Loucy (cell line): ENCODE measurements at regions not wholly inside any gene's neighbourhood (a gene's known extent, or its start where the extent isn't known, plus 50 kb on each side); places are given as distances from the start of the nearest gene placed in this dataset.

Source experiments
- H2AFZ ChIP-seq: fragments of 200-600 bp; sonication (generic); 2 replicates; pipeline ENCODE4 v1.6.0; 2016; ENCODE audit warnings: antibody characterized with exemption, mild to moderate bottlenecking, low read length, moderate library complexity
- H3F3A ChIP-seq: fragments of 200-600 bp; 2 replicates; pipeline ENCODE4 v1.6.0; 2016; ENCODE audit warnings: antibody characterized with exemption, low read depth, mild to moderate bottlenecking
- H3K27me3 ChIP-seq: fragments of 200-600 bp; sonication (generic); 2 replicates; pipeline ENCODE4 v1.6.1; 2014; ENCODE audit warnings: low read length, mild to moderate bottlenecking; ENCODE audit not compliant: insufficient read depth, poor library complexity, severe bottlenecking
- H3K36me3 ChIP-seq: fragments of 200-600 bp; sonication (generic); 2 replicates; pipeline ENCODE4 v1.6.1; 2016; ENCODE audit warnings: low read length; ENCODE audit not compliant: insufficient read depth
- H3K4me1 ChIP-seq: fragments of 200-600 bp; sonication (generic); 2 replicates; pipeline ENCODE4 v1.5.1; 2014; ENCODE audit warnings: low read length, mild to moderate bottlenecking; ENCODE audit not compliant: insufficient read depth, poor library complexity, severe bottlenecking
- H3K4me2 ChIP-seq: fragments of 200-600 bp; sonication (generic); 2 replicates; pipeline ENCODE4 v1.6.0; 2014; ENCODE audit warnings: antibody characterized with exemption, low read length, low read depth, mild to moderate bottlenecking; ENCODE audit not compliant: poor library complexity, severe bottlenecking
- H3K4me3 ChIP-seq: fragments of 200-600 bp; sonication (generic); 2 replicates; pipeline ENCODE4 v1.5.1; 2014; ENCODE audit warnings: low read length, mild to moderate bottlenecking, mixed read lengths; ENCODE audit not compliant: poor library complexity, severe bottlenecking
- H3K79me2 ChIP-seq: fragments of 200-600 bp; sonication (generic); 2 replicates; pipeline ENCODE4 v1.6.1; 2014; ENCODE audit warnings: low read length; ENCODE audit not compliant: insufficient read depth
- H3K9ac ChIP-seq: fragments of 200-600 bp; sonication (generic); 2 replicates; pipeline ENCODE4 v1.6.0; 2014; ENCODE audit warnings: mild to moderate bottlenecking, low read depth, low read length, moderate library complexity; ENCODE audit not compliant: poor library complexity, severe bottlenecking
- H3K9me2 ChIP-seq: fragments of 200-600 bp; sonication (generic); replicated peaks from 2 replicates; pipeline ENCODE4 v1.6.1; 2016; ENCODE audit warnings: low read depth, low read length, mixed read lengths
- H3K9me3 ChIP-seq: fragments of 200-600 bp; sonication (generic); 2 replicates; pipeline ENCODE4 v1.6.1; 2014; ENCODE audit warnings: mild to moderate bottlenecking, antibody characterized with exemption, low read length, low read depth; ENCODE audit not compliant: insufficient read depth
- H4K20me1 ChIP-seq: fragments of 200-600 bp; sonication (generic); 2 replicates; pipeline ENCODE4 v1.6.0; 2014; ENCODE audit warnings: antibody characterized with exemption, low read length, mild to moderate bottlenecking; ENCODE audit not compliant: insufficient read depth, poor library complexity, severe bottlenecking
- CTCF ChIP-seq: fragments of 200-600 bp; sonication (generic); conservative IDR thresholded peaks from 2 replicates; pipeline ENCODE4 v1.5.1; 2014; ENCODE audit warnings: mild to moderate bottlenecking, antibody characterized with exemption, low read length
- EZH2phosphoT487 ChIP-seq: fragments of 200-600 bp; IDR thresholded peaks from 2 replicates; pipeline ENCODE4 v1.6.1; 2018; ENCODE audit warnings: antibody characterized with exemption, mild to moderate bottlenecking, moderate library complexity, borderline replicate concordance

DNA sequence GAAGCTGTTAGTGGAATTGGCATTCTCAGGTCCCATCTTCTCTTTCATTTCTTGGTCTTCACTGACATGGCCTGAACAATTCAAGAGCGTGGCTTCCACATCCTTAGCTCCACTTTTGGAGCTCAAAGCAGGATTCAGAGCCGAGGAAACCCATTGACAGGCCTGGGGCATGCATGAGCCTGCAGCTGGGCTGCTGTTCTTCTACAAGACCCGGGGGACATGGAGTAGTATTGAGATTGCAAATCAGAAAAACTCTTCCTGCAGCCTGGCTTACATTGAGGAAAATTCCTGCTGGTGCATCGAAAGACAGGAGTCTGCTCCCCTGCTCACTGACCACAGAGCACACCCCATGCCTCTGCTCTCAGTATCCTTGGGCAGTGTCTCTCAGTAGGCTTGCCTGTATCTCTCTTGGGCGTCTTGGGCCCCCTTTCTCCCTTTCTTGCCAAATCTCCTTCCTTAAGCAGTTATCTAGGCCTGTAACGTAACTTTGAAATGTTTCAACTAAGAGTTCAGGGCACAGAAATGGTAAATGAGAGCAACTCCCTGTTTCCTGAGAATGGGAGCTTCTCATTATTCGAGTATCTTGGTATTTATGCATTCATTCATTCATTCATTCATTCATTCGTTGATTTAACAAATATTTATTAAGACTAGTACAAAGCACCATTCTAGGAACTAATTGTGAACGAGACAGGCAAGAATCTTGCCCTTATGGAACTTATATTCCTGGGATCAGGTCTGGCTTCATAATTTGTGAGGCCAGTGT lies 603.6 kb upstream of the CLINT1 start:
- no peaks in the 10 kb centered on the region for H3K79me2 ChIP-seq
- H3K4me1 ChIP-seq: peaks cover 14% of the 10 kb centered on the region
- H3K4me3 ChIP-seq: no peak overlapping the region
- H3K9me3 ChIP-seq: no peaks in the 10 kb centered on the region
- no peak overlapping the region for H2AFZ ChIP-seq
- no peak overlapping the region for H3K4me2 ChIP-seq
- H3K36me3 ChIP-seq: no peaks in the 10 kb centered on the region
- TF ChIP-seq CTCF: no peak
- no peak for TF ChIP-seq EZH2phosphoT487
- H3K27me3 ChIP-seq: no peaks in the 10 kb centered on the region
- H3F3A ChIP-seq: no peaks in the 10 kb centered on the region
- no peak overlapping the region for H3K9ac ChIP-seq
- no peaks in the 10 kb centered on the region for H3K9me2 ChIP-seq
- H4K20me1 ChIP-seq: no peaks in the 10 kb centered on the region

- Histone ChIP-seq H3K9me3 (no peaks in the 10 kb centered on the region), H3K4me2 (no peak overlapping the region), H3K9me2 (no peaks in the 10 kb centered on the region), H3K36me3 (no peaks in the 10 kb centered on the region), H3K4me1 (peaks cover 15% of the 10 kb centered on the region), H3K4me3 (no peak overlapping the region), H4K20me1 (no peaks in the 10 kb centered on the region), H3K79me2 (no peaks in the 10 kb centered on the region), H3K27me3 (no peaks in the 10 kb centered on the region), H2AFZ (no peak overlapping the region), H3F3A (no peaks in the 10 kb centered on the region), H3K9ac (no peak overlapping the region)
- TF ChIP-seq CTCF (no peak), EZH2phosphoT487 (no peak)
Measured at GRCh38 chr5:158461240-158461854, 602.4 kb upstream of the CLINT1 start.

- no peaks in the 10 kb centered on the region for H4K20me1 ChIP-seq
Measured at GRCh38 chr5:158458086-158458485, 599.1 kb upstream of the CLINT1 start.

More at GRCh38 chr5:158458086-158458485, 599.1 kb upstream of the CLINT1 start:
- no peaks in the 10 kb centered on the region for H3K27me3 ChIP-seq
- TF ChIP-seq CTCF (no peak), EZH2phosphoT487 (no peak)
- H3K79me2 ChIP-seq: no peaks in the 10 kb centered on the region
- H3K9me3 ChIP-seq: no peaks in the 10 kb centered on the region
- no peaks in the 10 kb centered on the region for H3F3A ChIP-seq
- no peak overlapping the region for H3K9ac ChIP-seq
- H3K4me2 ChIP-seq: no peak overlapping the region
- H3K4me3 ChIP-seq: no peak overlapping the region
- H3K4me1 ChIP-seq: peaks cover 3% of the 10 kb centered on the region
- H2AFZ ChIP-seq: no peak overlapping the region
- no peaks in the 10 kb centered on the region for H3K9me2 ChIP-seq
- H3K36me3 ChIP-seq: no peaks in the 10 kb centered on the region
